Liver (tissue), 1 donor: ENCODE measurements at regions not wholly inside any gene's neighbourhood (a gene's known extent, or its start where the extent isn't known, plus 50 kb on each side); places are given as distances from the start of the nearest gene placed in this dataset. TPM values are rescaled to one million over a fixed set of nuclear protein-coding genes. Genes with fewer than 3 reads are reported as not detected.

Experiments used
- small RNA-seq: library from RNA; depleted of rRNA; stranded (forward); fragments of <200 nt; gene quantifications from one replicate; pipeline ENCODE3, GENCODE V24; 2014

Small RNA genes in the stretch of these regions (small RNA-seq; reads per million reads assigned to genes)
- gene RNU6-462P: not detected
